A549 (cell line): ENCODE measurements at regions not wholly inside any gene's neighbourhood (a gene's known extent, or its start where the extent isn't known, plus 50 kb on each side); places are given as distances from the start of the nearest gene placed in this dataset.

Experiments
- ATAC-seq, 2 experiments: fragments of 200-7000 bp in 1 of 2; fragments of >200 bp in 1 of 2; cut with Nextera tagmentation in 1 of 2; cut with Tn5 transposase in 1 of 2; 3 replicates each; pipeline versions ENCODE4 v1.8.0 to v1.9.1; 2018 to 2020; ENCODE audit warnings: mild to moderate bottlenecking in 1 of 2, moderate library complexity in 1 of 2
- CTCF ChIA-PET: fragments of 300-600 bp; sonication (Branson Sonifier 250); formaldehyde crosslinking; extraction: SDS; loops from one replicate; lab custom pipeline; 2021; ENCODE audit warnings: antibody characterized with exemption, inconsistent platforms; lab: Yijun Ruan, JAX
- POLR2A ChIA-PET: fragments of 350-600 bp; formaldehyde crosslinking; extraction: SDS; loops from one replicate; lab custom pipeline; 2021; ENCODE audit warnings: antibody characterized with exemption, inconsistent platforms; lab: Yijun Ruan, JAX
- DNase-seq, 2 experiments: peaks; one replicate each; pipeline versions ENCODE4 v3.0.0 to v3.0.0-alpha.2; 2011 to 2016; ENCODE audit warnings: low read depth in 1 of 2, low spot score in 1 of 2
- FAIRE-seq: peaks from 2 replicates; lab custom pipeline; 2011; peaks lifted over from hg19 to GRCh38; lab: Jason Lieb, UNC
- H3K27ac ChIP-seq, 2 experiments: fragments of >200 bp; sonication (Bioruptor Twin); formaldehyde crosslinking; 3 replicates each; pipeline ENCODE4 v1.5.1; 2016 to 2017
- H3K4me1 ChIP-seq: fragments of >200 bp; sonication (Bioruptor Twin); formaldehyde crosslinking; 3 replicates; pipeline ENCODE4 v1.6.1; 2016
- H3K4me2 ChIP-seq: fragments of >200 bp; sonication (Bioruptor Twin); formaldehyde crosslinking; 3 replicates; pipeline ENCODE4 v1.6.1; 2016
- H3K4me3 ChIP-seq: fragments of >200 bp; sonication (Bioruptor Twin); formaldehyde crosslinking; 3 replicates; pipeline ENCODE4 v1.5.1; 2016
- H3K9me3 ChIP-seq: fragments of >200 bp; sonication (Bioruptor Twin); formaldehyde crosslinking; 3 replicates; pipeline ENCODE4 v1.6.1; 2016
- CHD2 ChIP-seq: fragments of 150-350 bp; IDR thresholded peaks from 2 replicates; pipeline ENCODE4 v1.6.1; 2014; ENCODE audit warnings: low read length; ENCODE audit not compliant: partially characterized antibody
- EP300 ChIP-seq, 2 experiments: fragments of >200 bp; sonication (Bioruptor Twin); formaldehyde crosslinking; IDR thresholded peaks; 2 replicates in 1 of 2; 3 replicates in 1 of 2; pipeline ENCODE4 v1.6.1; 2016 to 2017
- FOSB ChIP-seq: fragments of 250-450 bp; sonication (Bioruptor Pico); IDR thresholded peaks from 2 replicates; pipeline ENCODE4 v1.5.0; 2020; ENCODE audit warnings: mild to moderate bottlenecking, moderate library complexity
- FOXS1 ChIP-seq: fragments of 250-450 bp; sonication (Bioruptor Pico); IDR thresholded peaks from 2 replicates; pipeline ENCODE4 v1.5.0; 2020; ENCODE audit warnings: mild to moderate bottlenecking, moderate library complexity
- HEYL ChIP-seq: fragments of 250-450 bp; sonication (Bioruptor Pico); IDR thresholded peaks from 2 replicates; pipeline ENCODE4 v1.8.0; 2021; ENCODE audit warnings: mild to moderate bottlenecking, moderate library complexity
- HOXB13 ChIP-seq: fragments of 250-450 bp; sonication (Bioruptor Pico); IDR thresholded peaks from 2 replicates; pipeline ENCODE4 v1.5.0; 2020; ENCODE audit warnings: low read depth, mild to moderate bottlenecking, moderate library complexity
- JUN ChIP-seq, 2 experiments: fragments of >200 bp; sonication (Bioruptor Twin); formaldehyde crosslinking; IDR thresholded peaks; 2 replicates in 1 of 2; 3 replicates in 1 of 2; pipeline ENCODE4 v1.6.1; 2016 to 2017
- KDM5A ChIP-seq: fragments of 200-600 bp; sonication (generic); IDR thresholded peaks from 2 replicates; pipeline ENCODE4 v1.6.1; 2016; ENCODE audit warnings: antibody characterized with exemption, mild to moderate bottlenecking
- NPAS2 ChIP-seq: fragments of 250-450 bp; sonication (Bioruptor Pico); IDR thresholded peaks from 2 replicates; pipeline ENCODE4 v1.8.0; 2022; ENCODE audit warnings: mild to moderate bottlenecking, moderate library complexity, borderline replicate concordance
- NR3C1 ChIP-seq: fragments of >200 bp; sonication (Bioruptor Twin); formaldehyde crosslinking; IDR thresholded peaks from 3 replicates; pipeline ENCODE4 v1.6.1; 2017
- PHF8 ChIP-seq: fragments of 200-600 bp; sonication (generic); IDR thresholded peaks from 2 replicates; pipeline ENCODE4 v1.6.1; 2016; ENCODE audit warnings: low read depth, mild to moderate bottlenecking, antibody characterized with exemption, moderate library complexity, borderline replicate concordance
- RAD21 ChIP-seq, 2 experiments: fragments of >200 bp in 1 of 2; sonication (Bioruptor Twin) in 1 of 2; formaldehyde crosslinking in 1 of 2; IDR thresholded peaks in 1 of 2; conservative IDR thresholded peaks in 1 of 2; 2 replicates in 1 of 2; 3 replicates in 1 of 2; pipeline ENCODE4 v1.6.1; 2012 to 2018; ENCODE audit warnings: inconsistent platforms in 1 of 2
- RARB ChIP-seq: fragments of 250-450 bp; sonication (Bioruptor Pico); IDR thresholded peaks from 2 replicates; pipeline ENCODE4 v1.8.0; 2021; ENCODE audit warnings: mild to moderate bottlenecking, moderate library complexity
- SMC3 ChIP-seq: fragments of >200 bp; sonication (Bioruptor Twin); formaldehyde crosslinking; IDR thresholded peaks from 3 replicates; pipeline ENCODE4 v1.6.1; 2018; ENCODE audit warnings: inconsistent platforms
- SREBF2 ChIP-seq: fragments of 450-650 bp; IDR thresholded peaks from 2 replicates; pipeline ENCODE4 v1.6.1; 2014; ENCODE audit warnings: mild to moderate bottlenecking, moderate library complexity
- TFCP2L1 ChIP-seq: fragments of 250-450 bp; sonication (Bioruptor Pico); IDR thresholded peaks from 2 replicates; pipeline ENCODE4 v1.5.0; 2021; ENCODE audit warnings: mild to moderate bottlenecking
- TP53 ChIP-seq: fragments of 250-450 bp; sonication (Bioruptor Pico); IDR thresholded peaks from 2 replicates; pipeline ENCODE4 v1.5.0; 2021; ENCODE audit warnings: mild to moderate bottlenecking, moderate library complexity
- ZNF302 ChIP-seq: fragments of 250-450 bp; sonication (Bioruptor Pico); IDR thresholded peaks from 2 replicates; pipeline ENCODE4 v1.9.0; 2021; ENCODE audit warnings: inconsistent platforms, mild to moderate bottlenecking, moderate library complexity
- ZSCAN20 ChIP-seq: fragments of 250-450 bp; sonication (Bioruptor Pico); IDR thresholded peaks from 2 replicates; pipeline ENCODE4 v1.8.0; 2022; ENCODE audit warnings: mild to moderate bottlenecking, moderate library complexity
- WGBS: methylation state at CpG from one replicate; pipeline ENCODE4 v1.1.6; 2017; ENCODE audit errors: missing lambda C conversion rate; 5-methylcytosine and 5-hydroxymethylcytosine counted together
- TF ChIP-seq, protein P1 (sequence below): fragments of 250-450 bp; sonication (Bioruptor Pico); IDR thresholded peaks from 2 replicates; pipeline ENCODE4 v1.5.0; 2021; ENCODE audit warnings: mild to moderate bottlenecking, moderate library complexity, borderline replicate concordance
- TF ChIP-seq, protein P2 (sequence below): IDR thresholded peaks from 2 replicates; pipeline ENCODE4 v1.6.1; 2012
- TF ChIP-seq, protein P3 (sequence below): fragments of 450-650 bp; IDR thresholded peaks from 2 replicates; pipeline ENCODE4 v1.6.1; 2014; ENCODE audit warnings: antibody characterized with exemption
- TF ChIP-seq, protein P4 (sequence below): fragments of >200 bp; sonication (Bioruptor Twin); formaldehyde crosslinking; IDR thresholded peaks from 2 replicates; pipeline ENCODE4 v1.6.1; 2016
- TF ChIP-seq, protein P5 (sequence below): fragments of 250-450 bp; sonication (Bioruptor Pico); IDR thresholded peaks from 2 replicates; pipeline ENCODE4 v1.5.0; 2020; ENCODE audit warnings: low read depth, mild to moderate bottlenecking, moderate library complexity

DNA sequence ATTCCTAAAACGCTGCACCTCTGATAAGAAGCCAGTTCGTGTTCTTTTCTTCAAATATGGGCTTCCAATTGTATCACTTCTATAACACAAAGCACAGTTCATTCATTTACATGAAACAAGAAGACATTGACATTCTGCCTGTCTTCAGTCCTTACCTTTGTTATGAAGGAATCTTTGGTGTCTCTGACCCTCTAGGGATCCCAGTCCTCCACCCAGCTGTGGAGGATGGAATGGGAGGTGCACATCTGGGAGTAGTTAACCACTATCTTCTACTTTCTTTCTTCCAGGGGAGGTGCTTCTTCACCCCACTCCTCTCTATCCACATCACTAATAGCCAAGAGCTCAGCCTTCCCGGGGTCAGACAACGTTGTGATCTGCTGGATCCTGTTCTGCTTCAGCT, 233.4 kb downstream of the CDC5L start (continued):
- no peak for TF ChIP-seq KDM5A
- TF ChIP-seq, protein P1, sequence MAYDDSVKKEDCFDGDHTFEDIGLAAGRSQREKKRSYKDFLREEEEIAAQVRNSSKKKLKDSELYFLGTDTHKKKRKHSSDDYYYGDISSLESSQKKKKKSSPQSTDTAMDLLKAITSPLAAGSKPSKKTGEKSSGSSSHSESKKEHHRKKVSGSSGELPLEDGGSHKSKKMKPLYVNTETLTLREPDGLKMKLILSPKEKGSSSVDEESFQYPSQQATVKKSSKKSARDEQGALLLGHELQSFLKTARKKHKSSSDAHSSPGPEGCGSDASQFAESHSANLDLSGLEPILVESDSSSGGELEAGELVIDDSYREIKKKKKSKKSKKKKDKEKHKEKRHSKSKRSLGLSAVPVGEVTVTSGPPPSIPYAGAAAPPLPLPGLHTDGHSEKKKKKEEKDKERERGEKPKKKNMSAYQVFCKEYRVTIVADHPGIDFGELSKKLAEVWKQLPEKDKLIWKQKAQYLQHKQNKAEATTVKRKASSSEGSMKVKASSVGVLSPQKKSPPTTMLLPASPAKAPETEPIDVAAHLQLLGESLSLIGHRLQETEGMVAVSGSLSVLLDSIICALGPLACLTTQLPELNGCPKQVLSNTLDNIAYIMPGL (CRISPR knock-in tag), result no peak
- TF ChIP-seq, protein P2, sequence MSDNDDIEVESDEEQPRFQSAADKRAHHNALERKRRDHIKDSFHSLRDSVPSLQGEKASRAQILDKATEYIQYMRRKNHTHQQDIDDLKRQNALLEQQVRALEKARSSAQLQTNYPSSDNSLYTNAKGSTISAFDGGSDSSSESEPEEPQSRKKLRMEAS, result no peak
- no peak for TF ChIP-seq RARB (CRISPR knock-in tag)

DNA sequence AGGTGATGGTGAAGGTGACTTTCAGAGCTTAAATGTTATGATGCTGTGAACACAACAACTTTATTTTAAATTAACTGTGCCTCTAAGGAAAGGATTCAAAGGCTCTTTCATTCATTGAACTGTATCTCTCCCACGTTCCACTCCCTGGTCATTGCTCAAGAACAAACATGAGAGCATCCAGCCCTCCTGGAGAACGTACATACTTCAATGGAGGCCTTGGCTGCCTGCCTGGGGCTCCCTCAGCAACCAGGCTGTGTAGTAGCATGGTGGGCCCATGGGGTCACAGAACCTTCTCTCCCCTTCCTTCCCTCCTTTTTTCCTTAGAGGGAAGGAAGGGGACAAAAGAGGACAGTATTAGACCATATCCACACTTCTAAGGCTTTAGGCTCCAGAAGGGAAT, 234.3 kb downstream of the CDC5L start:
- 21% methylated on average over 2 of the region's 2 CpGs for WGBS
- H3K27ac ChIP-seq, result no peak overlapping the region
- no peaks in the 10 kb centered on the region for H3K9me3 ChIP-seq
- TF ChIP-seq, protein P2, result no peak
- TF ChIP-seq SREBF2, result no peak
- no peak for TF ChIP-seq ZSCAN20 (CRISPR knock-in tag)
- TF ChIP-seq PHF8, result no peak
- TF ChIP-seq, protein P3, sequence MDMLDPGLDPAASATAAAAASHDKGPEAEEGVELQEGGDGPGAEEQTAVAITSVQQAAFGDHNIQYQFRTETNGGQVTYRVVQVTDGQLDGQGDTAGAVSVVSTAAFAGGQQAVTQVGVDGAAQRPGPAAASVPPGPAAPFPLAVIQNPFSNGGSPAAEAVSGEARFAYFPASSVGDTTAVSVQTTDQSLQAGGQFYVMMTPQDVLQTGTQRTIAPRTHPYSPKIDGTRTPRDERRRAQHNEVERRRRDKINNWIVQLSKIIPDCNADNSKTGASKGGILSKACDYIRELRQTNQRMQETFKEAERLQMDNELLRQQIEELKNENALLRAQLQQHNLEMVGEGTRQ, result no peak
- no peak for TF ChIP-seq TP53 (CRISPR knock-in tag)
- TF ChIP-seq, protein P1 (CRISPR knock-in tag), result no peak
- TF ChIP-seq HOXB13, result no peak
- TF ChIP-seq, protein P4, sequence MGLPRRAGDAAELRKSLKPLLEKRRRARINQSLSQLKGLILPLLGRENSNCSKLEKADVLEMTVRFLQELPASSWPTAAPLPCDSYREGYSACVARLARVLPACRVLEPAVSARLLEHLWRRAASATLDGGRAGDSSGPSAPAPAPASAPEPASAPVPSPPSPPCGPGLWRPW, result no peak
- TF ChIP-seq NR3C1, result no peak
- TF ChIP-seq, all 56 proteins: peak for 0
- H3K4me2 ChIP-seq, result no peak overlapping the region
- no peak overlapping the region for H3K4me3 ChIP-seq
- no peak for ATAC-seq
- ChIA-PET POLR2A (no interaction called here), CTCF (no interaction called here)
- DNase-seq, result no peak
- no peaks in the 10 kb centered on the region for H3K4me1 ChIP-seq
- FAIRE-seq, result no peak

DNA sequence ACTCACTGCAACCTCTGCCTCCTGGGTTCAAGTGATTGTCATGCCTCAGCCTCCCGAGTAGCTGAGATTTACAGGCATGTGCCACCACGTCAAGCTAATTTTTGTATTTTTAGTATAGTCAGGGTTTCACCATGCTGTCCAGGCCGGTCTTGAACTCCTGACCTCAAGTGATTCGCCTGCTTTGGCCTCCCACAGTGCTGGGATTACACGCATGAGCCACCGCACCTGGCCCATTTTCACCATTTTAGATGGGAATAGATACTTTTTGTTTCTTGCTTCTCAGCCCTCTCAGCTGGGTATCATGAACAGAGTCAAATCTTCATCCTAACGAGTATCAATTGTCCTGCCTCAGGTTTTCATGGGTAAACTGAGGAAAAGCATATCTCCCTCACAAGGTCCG, 235.0 kb downstream of the CDC5L start:
- no peaks in the 10 kb centered on the region for H3K4me1 ChIP-seq
- H3K27ac ChIP-seq, result no peak overlapping the region
- ChIA-PET CTCF (no interaction called here), POLR2A (no interaction called here)
- H3K4me2 ChIP-seq, result no peak overlapping the region
- no peaks in the 10 kb centered on the region for H3K9me3 ChIP-seq
- H3K4me3 ChIP-seq, result no peak overlapping the region
- ATAC-seq, result no peak
- WGBS, result 45% methylated on average over 8 of the region's 8 CpGs
- DNase-seq, result no peak
- no peak for TF ChIP-seq EP300 (IDR thresholded peaks at IDR 0.05)
- TF ChIP-seq CHD2, result no peak
- no peak for TF ChIP-seq HOXB13
- TF ChIP-seq FOXS1 (CRISPR knock-in tag), result no peak
- TF ChIP-seq PHF8, result no peak
- TF ChIP-seq, protein P5, sequence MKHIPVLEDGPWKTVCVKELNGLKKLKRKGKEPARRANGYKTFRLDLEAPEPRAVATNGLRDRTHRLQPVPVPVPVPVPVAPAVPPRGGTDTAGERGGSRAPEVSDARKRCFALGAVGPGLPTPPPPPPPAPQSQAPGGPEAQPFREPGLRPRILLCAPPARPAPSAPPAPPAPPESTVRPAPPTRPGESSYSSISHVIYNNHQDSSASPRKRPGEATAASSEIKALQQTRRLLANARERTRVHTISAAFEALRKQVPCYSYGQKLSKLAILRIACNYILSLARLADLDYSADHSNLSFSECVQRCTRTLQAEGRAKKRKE (CRISPR knock-in tag), result no peak
- no peak for TF ChIP-seq KDM5A
- TF ChIP-seq JUN (IDR thresholded peaks at IDR 0.05), result no peak
- TF ChIP-seq, protein P3, result no peak
- no peak for TF ChIP-seq RAD21 (conservative IDR thresholded peaks at IDR 0.05 in 1 of 2, IDR thresholded peaks at IDR 0.05 in 1 of 2)
- no peak for TF ChIP-seq TFCP2L1 (CRISPR knock-in tag)
- TF ChIP-seq NPAS2 (CRISPR knock-in tag), result no peak
- TF ChIP-seq SMC3, result no peak
- TF ChIP-seq HEYL (CRISPR knock-in tag), result no peak
- no peak for TF ChIP-seq ZNF302 (CRISPR knock-in tag)
- TF ChIP-seq, protein P4, result no peak
- TF ChIP-seq FOSB (CRISPR knock-in tag), result no peak
- no peak for FAIRE-seq
